Coronary artery (tissue), 2 donors: ENCODE measurements at regions not wholly inside any gene's neighbourhood (a gene's known extent, or its start where the extent isn't known, plus 50 kb on each side); places are given as distances from the start of the nearest gene placed in this dataset.

Experiments
- DNase-seq: peaks from one replicate; pipeline ENCODE4 v3.0.0-alpha.2; 2017; ENCODE audit warnings: low spot score
- H3K27ac ChIP-seq, 2 donors: fragments of 200-600 bp; sonication (generic); one replicate each; pipeline ENCODE4 v1.5.1; 2016 to 2019
- H3K4me3 ChIP-seq: fragments of 200-600 bp; sonication (generic); 2 replicates; pipeline ENCODE4 v1.5.1; 2016; ENCODE audit warnings: mild to moderate bottlenecking, moderate library complexity
- TF ChIP-seq, protein P1 (sequence below): fragments of 200-600 bp; sonication (generic); IDR thresholded peaks from one replicate; pipeline ENCODE4 v1.5.1; 2019; ENCODE audit warnings: antibody characterized with exemption

GRCh38 chr5:7179364-7179763 is 216.6 kb upstream of the ADCY2 start:
- TF ChIP-seq, protein P1, sequence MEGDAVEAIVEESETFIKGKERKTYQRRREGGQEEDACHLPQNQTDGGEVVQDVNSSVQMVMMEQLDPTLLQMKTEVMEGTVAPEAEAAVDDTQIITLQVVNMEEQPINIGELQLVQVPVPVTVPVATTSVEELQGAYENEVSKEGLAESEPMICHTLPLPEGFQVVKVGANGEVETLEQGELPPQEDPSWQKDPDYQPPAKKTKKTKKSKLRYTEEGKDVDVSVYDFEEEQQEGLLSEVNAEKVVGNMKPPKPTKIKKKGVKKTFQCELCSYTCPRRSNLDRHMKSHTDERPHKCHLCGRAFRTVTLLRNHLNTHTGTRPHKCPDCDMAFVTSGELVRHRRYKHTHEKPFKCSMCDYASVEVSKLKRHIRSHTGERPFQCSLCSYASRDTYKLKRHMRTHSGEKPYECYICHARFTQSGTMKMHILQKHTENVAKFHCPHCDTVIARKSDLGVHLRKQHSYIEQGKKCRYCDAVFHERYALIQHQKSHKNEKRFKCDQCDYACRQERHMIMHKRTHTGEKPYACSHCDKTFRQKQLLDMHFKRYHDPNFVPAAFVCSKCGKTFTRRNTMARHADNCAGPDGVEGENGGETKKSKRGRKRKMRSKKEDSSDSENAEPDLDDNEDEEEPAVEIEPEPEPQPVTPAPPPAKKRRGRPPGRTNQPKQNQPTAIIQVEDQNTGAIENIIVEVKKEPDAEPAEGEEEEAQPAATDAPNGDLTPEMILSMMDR = no peak
- H3K4me3 ChIP-seq = no peak overlapping the region
- H3K27ac ChIP-seq = no peak overlapping the region
- DNase-seq = no peak

GRCh38 chr5:7181841-7182240 is 214.1 kb upstream of the ADCY2 start:
- Histone ChIP-seq H3K4me3 (no peak overlapping the region), H3K27ac (no peak overlapping the region)
- TF ChIP-seq, protein P1 = no peak
- no peak for DNase-seq

DNA sequence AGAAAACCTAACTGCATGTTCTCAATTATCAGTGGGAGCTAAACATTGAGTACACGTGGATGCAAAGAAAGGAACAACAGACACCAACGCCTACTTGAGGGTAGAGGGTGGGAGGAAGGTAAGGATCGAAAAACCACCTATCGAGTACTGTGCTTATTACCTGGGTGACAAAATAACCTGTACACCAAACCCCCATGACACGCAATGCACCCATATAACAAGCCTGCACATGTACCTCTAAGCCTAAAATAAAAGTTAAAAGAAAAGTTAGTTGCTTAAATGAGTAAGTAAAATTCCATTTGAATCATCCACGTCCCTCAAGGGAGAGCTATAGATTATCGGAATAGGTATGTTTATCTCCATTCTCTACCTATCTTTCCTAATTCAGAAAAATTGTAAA is 210.2 kb upstream of the ADCY2 start:
- DNase-seq = no peak
- TF ChIP-seq, protein P1 = no peak
- Histone ChIP-seq H3K4me3 (no peak overlapping the region), H3K27ac (no peak overlapping the region)

GRCh38 chr5:7186818-7187217 is 209.1 kb upstream of the ADCY2 start:
- TF ChIP-seq, protein P1 = no peak
- DNase-seq = no peak
- Histone ChIP-seq H3K4me3 (no peak overlapping the region), H3K27ac (no peak overlapping the region)

- DNase-seq = no peak
- TF ChIP-seq, protein P1 = no peak
- H3K4me3 ChIP-seq = no peak overlapping the region
- H3K27ac ChIP-seq = no peak overlapping the region
Measured at GRCh38 chr5:7190712-7191250, 205.2 kb upstream of the ADCY2 start.

DNA sequence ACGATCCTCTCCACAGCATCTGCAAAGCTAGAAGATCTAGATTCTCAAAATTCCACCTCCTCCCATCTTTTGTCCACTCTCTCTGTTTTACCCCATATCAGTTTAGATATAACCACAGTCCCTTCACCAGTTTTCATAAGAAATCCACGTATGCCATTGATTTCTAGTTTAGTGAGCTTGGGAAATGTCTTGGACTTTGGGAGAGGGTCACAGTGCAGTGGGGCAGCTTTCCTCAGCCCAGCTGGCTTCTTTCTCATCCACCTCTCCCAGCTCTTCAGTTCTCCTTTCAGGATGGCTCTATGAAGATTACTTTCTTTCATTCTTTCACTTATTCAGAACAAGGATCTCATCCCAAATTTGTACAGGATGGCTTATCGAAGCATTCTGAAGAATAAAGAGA is 203.9 kb upstream of the ADCY2 start:
- no peak overlapping the region for H3K4me3 ChIP-seq
- no peak overlapping the region for H3K27ac ChIP-seq
- TF ChIP-seq, protein P1 = no peak
- no peak for DNase-seq

DNA sequence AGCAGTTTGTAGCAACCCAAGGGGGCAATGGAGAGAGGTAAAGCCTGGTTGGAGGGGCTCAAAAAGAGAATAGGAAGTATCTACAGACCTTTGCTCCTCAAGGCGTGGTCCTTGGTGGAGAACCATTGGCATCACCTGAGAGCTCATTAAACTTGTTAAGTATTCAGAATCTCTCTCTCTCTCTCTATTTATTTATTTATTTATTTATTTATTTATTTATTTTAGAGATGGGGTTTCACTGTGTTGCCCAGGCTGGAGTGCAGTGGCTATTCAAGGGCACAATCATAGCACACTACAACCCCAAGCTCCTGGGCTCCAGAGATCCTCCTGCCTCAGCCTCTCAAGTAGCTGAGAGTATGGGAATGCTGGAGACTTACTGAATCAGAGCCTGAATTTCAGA is 193.1 kb upstream of the ADCY2 start:
- DNase-seq = no peak
- TF ChIP-seq, protein P1 = no peak
- H3K4me3 ChIP-seq = no peak overlapping the region
- H3K27ac ChIP-seq = no peak overlapping the region
